Astrocyte (in vitro differentiated cells and primary cell): ENCODE measurements at regions not wholly inside any gene's neighbourhood (a gene's known extent, or its start where the extent isn't known, plus 50 kb on each side); places are given as distances from the start of the nearest gene placed in this dataset.

Experiments
- EZH2 ChIP-seq: IDR thresholded peaks from 2 replicates; pipeline ENCODE4 v1.6.1; 2012; ENCODE audit warnings: mild to moderate bottlenecking, low read length, inconsistent platforms; ENCODE audit not compliant: insufficient read depth
- TF ChIP-seq, protein P1 (sequence below): IDR thresholded peaks from 2 replicates; pipeline ENCODE4 v1.5.1; 2011; ENCODE audit warnings: low read depth, mild to moderate bottlenecking, inconsistent platforms, low read length, moderate library complexity; ENCODE audit not compliant: insufficient read depth

DNA sequence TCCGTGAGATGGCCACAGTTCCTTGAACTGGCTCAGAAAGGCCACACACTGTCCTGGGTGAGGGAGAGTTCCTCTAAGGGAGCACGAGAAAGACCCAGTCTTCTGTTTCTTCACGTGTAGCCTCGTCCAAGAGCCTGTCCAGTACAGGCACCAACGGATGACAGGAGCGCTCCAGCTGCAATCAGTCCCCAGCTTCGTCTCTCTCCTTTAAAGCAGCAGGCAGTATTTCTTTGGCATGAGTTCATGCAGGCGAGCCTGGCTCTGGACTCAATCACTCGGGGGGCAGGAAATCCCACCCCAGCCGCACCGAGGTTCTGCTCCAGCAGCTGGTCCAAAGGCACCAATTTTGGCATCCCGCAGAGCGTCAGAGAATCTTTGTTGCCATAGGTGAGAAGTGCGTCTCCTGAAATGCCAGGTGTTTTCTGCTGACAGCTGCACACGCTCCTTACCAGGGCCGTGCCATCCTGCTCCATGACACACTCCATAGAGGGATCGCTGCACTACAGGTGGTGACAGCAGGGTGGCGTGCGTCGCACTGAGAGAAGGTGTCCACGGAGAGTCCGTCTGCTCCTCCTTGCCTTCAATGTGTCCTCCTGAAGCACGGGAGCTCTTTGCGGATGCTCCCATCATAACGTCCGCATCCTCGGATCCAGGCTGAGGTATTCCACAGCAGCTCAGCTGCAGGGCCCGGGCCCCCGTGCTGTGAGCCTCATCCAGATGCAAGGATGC is 59.6 kb upstream of the AFDN start:
- TF ChIP-seq, protein P1, sequence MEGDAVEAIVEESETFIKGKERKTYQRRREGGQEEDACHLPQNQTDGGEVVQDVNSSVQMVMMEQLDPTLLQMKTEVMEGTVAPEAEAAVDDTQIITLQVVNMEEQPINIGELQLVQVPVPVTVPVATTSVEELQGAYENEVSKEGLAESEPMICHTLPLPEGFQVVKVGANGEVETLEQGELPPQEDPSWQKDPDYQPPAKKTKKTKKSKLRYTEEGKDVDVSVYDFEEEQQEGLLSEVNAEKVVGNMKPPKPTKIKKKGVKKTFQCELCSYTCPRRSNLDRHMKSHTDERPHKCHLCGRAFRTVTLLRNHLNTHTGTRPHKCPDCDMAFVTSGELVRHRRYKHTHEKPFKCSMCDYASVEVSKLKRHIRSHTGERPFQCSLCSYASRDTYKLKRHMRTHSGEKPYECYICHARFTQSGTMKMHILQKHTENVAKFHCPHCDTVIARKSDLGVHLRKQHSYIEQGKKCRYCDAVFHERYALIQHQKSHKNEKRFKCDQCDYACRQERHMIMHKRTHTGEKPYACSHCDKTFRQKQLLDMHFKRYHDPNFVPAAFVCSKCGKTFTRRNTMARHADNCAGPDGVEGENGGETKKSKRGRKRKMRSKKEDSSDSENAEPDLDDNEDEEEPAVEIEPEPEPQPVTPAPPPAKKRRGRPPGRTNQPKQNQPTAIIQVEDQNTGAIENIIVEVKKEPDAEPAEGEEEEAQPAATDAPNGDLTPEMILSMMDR: no peak
- TF ChIP-seq EZH2: no peak
